Gastroesophageal sphincter (tissue), 4 donors: ENCODE measurements at regions not wholly inside any gene's neighbourhood (a gene's known extent, or its start where the extent isn't known, plus 50 kb on each side); places are given as distances from the start of the nearest gene placed in this dataset.

ENCODE experiments used
- ATAC-seq: fragments of 150-250 bp; one replicate; pipeline ENCODE4 v1.9.1; 2016; ENCODE audit warnings: mild to moderate bottlenecking, moderate library complexity
- H3K27ac ChIP-seq, 4 donors: fragments of 200-600 bp; sonication (generic) in 3 of 4; 1 replicate in 3 of 4; 2 replicates in 1 of 4; pipeline ENCODE4 v1.5.1; 2016 to 2019
- H3K27me3 ChIP-seq: fragments of 200-600 bp; sonication (generic); one replicate; pipeline ENCODE4 v1.5.1; 2019
- H3K36me3 ChIP-seq, 2 donors: fragments of 200-600 bp; sonication (generic); one replicate each; pipeline ENCODE4 v1.5.1; 2019; ENCODE audit warnings: control low read depth in 1 of 2
- H3K4me1 ChIP-seq, 3 donors: fragments of 200-600 bp; sonication (generic); 1 replicate in 2 of 3; 2 replicates in 1 of 3; pipeline ENCODE4 v1.5.1; 2016 to 2019; ENCODE audit warnings: control low read depth in 2 of 3
- H3K4me3 ChIP-seq, 2 donors: fragments of 200-600 bp; sonication (generic); one replicate each; pipeline ENCODE4 v1.5.1; 2019; ENCODE audit warnings: mild to moderate bottlenecking in 1 of 2, moderate library complexity in 1 of 2
- H3K9me3 ChIP-seq, 3 donors: fragments of 200-600 bp; sonication (generic); one replicate each; pipeline ENCODE4 v1.5.1; 2017 to 2019; ENCODE audit warnings: control low read depth in 2 of 3
- EP300 ChIP-seq: sonication (generic); formaldehyde crosslinking; IDR thresholded peaks from one replicate; pipeline ENCODE4 v1.6.1; 2017; ENCODE audit warnings: antibody characterized with exemption, mild to moderate bottlenecking
- POLR2A ChIP-seq, 2 donors: fragments of 450-650 bp; IDR thresholded peaks; one replicate each; pipeline ENCODE4 v1.6.1; 2017; ENCODE audit warnings: antibody characterized with exemption in 2 of 2, mild to moderate bottlenecking in 2 of 2, moderate library complexity in 1 of 2
- POLR2AphosphoS5 ChIP-seq: sonication (generic); formaldehyde crosslinking; IDR thresholded peaks from one replicate; pipeline ENCODE4 v1.6.1; 2017; ENCODE audit warnings: antibody characterized with exemption
- WGBS, 2 donors: methylation state at CpG; one replicate each; pipeline ENCODE4 v1.1.5; 2018; ENCODE audit warnings: low coverage in 1 of 2; 5-methylcytosine and 5-hydroxymethylcytosine counted together
- TF ChIP-seq, protein P1 (sequence below), 4 experiments: fragments of 200-600 bp in 2 of 4; fragments of 450-650 bp in 2 of 4; sonication (generic) in 1 of 4; IDR thresholded peaks; one replicate each; pipeline ENCODE4 v1.5.1; 2017 to 2019; ENCODE audit warnings: antibody characterized with exemption in 4 of 4, mild to moderate bottlenecking in 2 of 4, moderate library complexity in 2 of 4

DNA sequence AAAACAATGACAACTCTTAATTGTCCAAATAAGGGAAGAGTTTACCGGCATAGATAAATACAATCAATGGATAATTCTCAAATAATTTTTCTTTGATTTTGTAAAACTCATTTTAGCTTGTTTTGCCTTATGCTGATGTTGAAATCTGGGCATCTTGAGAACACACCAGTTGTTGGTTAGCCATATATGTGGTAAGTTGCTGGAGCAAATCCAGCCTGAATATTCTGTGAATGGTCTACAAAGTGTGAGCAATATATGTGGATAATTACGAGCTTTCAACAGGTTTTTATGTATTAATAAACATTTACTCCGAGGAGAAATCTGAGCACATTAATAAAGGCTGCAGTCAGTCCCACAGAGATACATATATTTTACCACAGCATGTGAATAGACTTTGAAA, 423.6 kb downstream of the BCKDHB start:
- ATAC-seq: no peak
- H3K36me3 ChIP-seq: no peaks in the 10 kb centered on the region
- H3K27ac ChIP-seq: no peak overlapping the region
- H3K9me3 ChIP-seq: peaks cover 0 to under 1% (median 0%) of the 10 kb centered on the region in 3 donors
- H3K27me3 ChIP-seq: no peaks in the 10 kb centered on the region
- no peaks in the 10 kb centered on the region for H3K4me1 ChIP-seq
- no peak overlapping the region for H3K4me3 ChIP-seq
- 80 to 81% methylated on average over 3 of the region's 3 CpGs for WGBS, 2 donors
- no peak for TF ChIP-seq EP300
- TF ChIP-seq, protein P1, sequence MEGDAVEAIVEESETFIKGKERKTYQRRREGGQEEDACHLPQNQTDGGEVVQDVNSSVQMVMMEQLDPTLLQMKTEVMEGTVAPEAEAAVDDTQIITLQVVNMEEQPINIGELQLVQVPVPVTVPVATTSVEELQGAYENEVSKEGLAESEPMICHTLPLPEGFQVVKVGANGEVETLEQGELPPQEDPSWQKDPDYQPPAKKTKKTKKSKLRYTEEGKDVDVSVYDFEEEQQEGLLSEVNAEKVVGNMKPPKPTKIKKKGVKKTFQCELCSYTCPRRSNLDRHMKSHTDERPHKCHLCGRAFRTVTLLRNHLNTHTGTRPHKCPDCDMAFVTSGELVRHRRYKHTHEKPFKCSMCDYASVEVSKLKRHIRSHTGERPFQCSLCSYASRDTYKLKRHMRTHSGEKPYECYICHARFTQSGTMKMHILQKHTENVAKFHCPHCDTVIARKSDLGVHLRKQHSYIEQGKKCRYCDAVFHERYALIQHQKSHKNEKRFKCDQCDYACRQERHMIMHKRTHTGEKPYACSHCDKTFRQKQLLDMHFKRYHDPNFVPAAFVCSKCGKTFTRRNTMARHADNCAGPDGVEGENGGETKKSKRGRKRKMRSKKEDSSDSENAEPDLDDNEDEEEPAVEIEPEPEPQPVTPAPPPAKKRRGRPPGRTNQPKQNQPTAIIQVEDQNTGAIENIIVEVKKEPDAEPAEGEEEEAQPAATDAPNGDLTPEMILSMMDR (IDR thresholded peaks at IDR 0.05): no peak
- TF ChIP-seq POLR2AphosphoS5: no peak
- no peak for TF ChIP-seq POLR2A (IDR thresholded peaks at IDR 0.05)

DNA sequence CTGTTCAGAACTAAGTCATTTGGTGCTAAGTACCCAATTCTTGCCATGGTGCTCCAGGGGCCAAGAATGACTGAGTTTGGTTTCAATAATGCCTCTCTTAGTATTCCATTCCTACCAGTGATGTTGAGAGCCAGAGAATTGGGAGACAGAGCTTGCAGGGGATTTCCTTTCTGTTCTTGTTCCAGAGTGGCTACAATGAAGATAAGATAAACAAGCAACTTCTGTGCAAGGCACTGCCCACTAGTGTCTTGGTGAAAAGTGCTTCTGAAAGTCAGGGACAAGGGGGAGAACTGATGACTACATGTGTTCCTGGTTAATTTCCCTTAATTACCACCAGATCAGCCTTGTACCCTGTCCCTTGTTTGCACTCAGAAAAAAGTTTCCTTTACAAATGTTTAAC, 421.6 kb downstream of the BCKDHB start:
- Histone ChIP-seq H3K4me1 (peaks cover 0 to 11% (median 5%) of the 10 kb centered on the region in 3 donors), H3K4me3 (no peak overlapping the region), H3K27me3 (no peaks in the 10 kb centered on the region), H3K36me3 (no peaks in the 10 kb centered on the region), H3K9me3 (no peaks in the 10 kb centered on the region), H3K27ac (no peak overlapping the region)
- no peak for TF ChIP-seq POLR2A (IDR thresholded peaks at IDR 0.05)
- TF ChIP-seq EP300: no peak
- TF ChIP-seq, protein P1 (IDR thresholded peaks at IDR 0.05): no peak
- no peak for TF ChIP-seq POLR2AphosphoS5
- no peak for ATAC-seq

- 83 to 85% methylated on average over 4 to 7 of the region's 7 CpGs for WGBS, 2 donors
- no peak overlapping the region for H3K27ac ChIP-seq
These were observed 421.1 kb downstream of the BCKDHB start for GRCh38 chr6:80527552-80528052.

DNA sequence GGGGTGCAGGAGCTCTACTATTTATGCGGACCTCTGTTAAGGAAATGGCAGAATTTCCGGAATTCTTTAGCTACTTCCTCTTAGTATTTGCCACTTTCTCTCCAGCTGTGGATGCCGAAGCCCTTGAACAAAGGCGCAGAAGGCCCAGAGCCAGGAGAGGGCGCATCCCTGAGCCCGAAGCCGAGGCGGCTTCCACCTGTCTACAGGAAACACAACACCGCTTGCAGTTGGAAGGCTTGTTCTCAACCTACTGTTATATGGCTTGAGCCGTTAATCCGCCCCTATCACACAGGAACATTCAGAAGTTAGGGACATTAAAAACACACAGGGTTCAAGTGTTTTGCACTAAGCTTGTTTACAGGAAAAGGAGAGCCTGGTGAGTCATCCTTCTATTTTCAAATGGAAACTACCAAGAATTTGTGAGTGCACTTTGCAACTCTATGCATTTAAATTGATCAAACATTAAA, 417.1 kb downstream of the BCKDHB start:
- TF ChIP-seq POLR2A (IDR thresholded peaks at IDR 0.05) (no peak), EP300 (no peak), POLR2AphosphoS5 (no peak)
- TF ChIP-seq, protein P1 (IDR thresholded peaks at IDR 0.05): peak in 1 of 4 experiments; percentile 18
- 60 to 71% methylated on average over 3 to 6 of the region's 11 CpGs for WGBS, 2 donors
- Histone ChIP-seq H3K9me3 (no peaks in the 10 kb centered on the region), H3K4me3 (no peak overlapping the region), H3K27ac (peak overlapping the region in 1 of 4 donors; percentile 35), H3K36me3 (no peaks in the 10 kb centered on the region), H3K4me1 (peaks cover 0 to 32% (median 9%) of the 10 kb centered on the region in 3 donors), H3K27me3 (no peaks in the 10 kb centered on the region)
- peak; percentile 28 for ATAC-seq

More at GRCh38 chr6:80527552-80528052, 421.1 kb downstream of the BCKDHB start:
- no peak for ATAC-seq
- TF ChIP-seq EP300: no peak
- TF ChIP-seq POLR2AphosphoS5: no peak
- TF ChIP-seq POLR2A (IDR thresholded peaks at IDR 0.05): no peak
- TF ChIP-seq, protein P1 (IDR thresholded peaks at IDR 0.05): no peak
- Histone ChIP-seq H3K4me1 (peaks cover 0 to 16% (median 7%) of the 10 kb centered on the region in 3 donors), H3K4me3 (no peak overlapping the region), H3K36me3 (no peaks in the 10 kb centered on the region), H3K9me3 (no peaks in the 10 kb centered on the region), H3K27me3 (no peaks in the 10 kb centered on the region)

DNA sequence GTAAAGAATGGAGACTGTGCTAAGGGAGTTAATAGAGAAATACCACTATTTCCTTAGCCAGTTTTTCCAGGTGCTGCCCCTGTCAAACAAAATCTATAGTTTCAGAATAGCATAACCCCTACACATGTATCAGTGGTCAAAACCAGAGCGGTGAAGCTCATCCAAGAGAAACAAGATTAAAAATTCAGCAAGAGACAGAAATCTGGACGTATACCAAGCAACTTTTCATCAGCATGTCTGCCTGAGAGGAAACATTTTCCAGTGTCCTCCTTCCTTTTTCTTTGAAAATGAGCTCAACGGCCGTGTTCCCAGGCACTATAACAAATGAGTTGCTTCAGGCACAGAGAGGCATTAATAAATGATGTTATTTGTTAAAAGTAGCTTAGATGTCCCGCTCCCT, 416.5 kb downstream of the BCKDHB start:
- no peak for TF ChIP-seq EP300
- TF ChIP-seq POLR2A (IDR thresholded peaks at IDR 0.05): no peak
- TF ChIP-seq POLR2AphosphoS5: no peak
- TF ChIP-seq, protein P1 (IDR thresholded peaks at IDR 0.05): no peak
- ATAC-seq: no peak
- H3K36me3 ChIP-seq: no peaks in the 10 kb centered on the region
- H3K27ac ChIP-seq: peak overlapping the region in 2 of 4 donors; percentile 8 to 35
- H3K27me3 ChIP-seq: no peaks in the 10 kb centered on the region
- H3K4me3 ChIP-seq: no peak overlapping the region
- no peaks in the 10 kb centered on the region for H3K9me3 ChIP-seq
- WGBS, 2 donors: 10 to 19% methylated on average over 5 of the region's 5 CpGs
- H3K4me1 ChIP-seq: peaks cover 0 to 32% (median 9%) of the 10 kb centered on the region in 3 donors
